Neutrophil (primary cell): ENCODE measurements at regions not wholly inside any gene's neighbourhood (a gene's known extent, or its start where the extent isn't known, plus 50 kb on each side); places are given as distances from the start of the nearest gene placed in this dataset.

Experiments used
- H3K27ac ChIP-seq: fragments of 200-600 bp; sonication (generic); 2 replicates; pipeline ENCODE4 v1.5.1; 2016; ENCODE audit warnings: mild to moderate bottlenecking, moderate library complexity
- H3K27me3 ChIP-seq: fragments of 200-600 bp; sonication (generic); 2 replicates; pipeline ENCODE4 v1.6.0; 2016; ENCODE audit warnings: mild to moderate bottlenecking
- H3K36me3 ChIP-seq: fragments of 200-600 bp; sonication (generic); 2 replicates; pipeline ENCODE4 v1.5.1; 2017
- H3K4me1 ChIP-seq, 2 experiments: fragments of 200-600 bp in 1 of 2; sonication (generic) in 1 of 2; 1 replicate in 1 of 2; 2 replicates in 1 of 2; pipeline versions ENCODE4 v1.5.1 to v1.6.1; 2013 to 2016; ENCODE audit warnings: low read depth in 1 of 2, low read length in 1 of 2, mild to moderate bottlenecking in 1 of 2, moderate library complexity in 1 of 2; ENCODE audit not compliant: control insufficient read depth in 1 of 2, insufficient read depth in 1 of 2
- H3K4me3 ChIP-seq, 2 experiments: fragments of 200-600 bp in 1 of 2; sonication (generic) in 1 of 2; 1 replicate in 1 of 2; 2 replicates in 1 of 2; pipeline ENCODE4 v1.5.1; 2013 to 2016; ENCODE audit warnings: low read depth in 1 of 2, low read length in 1 of 2, mild to moderate bottlenecking in 1 of 2, moderate library complexity in 1 of 2
- H3K9me3 ChIP-seq: fragments of 200-600 bp; sonication (generic); 2 replicates; pipeline ENCODE4 v1.5.1; 2016
- CTCF ChIP-seq: fragments of 200-600 bp; sonication (generic); IDR thresholded peaks from 2 replicates; pipeline ENCODE4 v1.5.1; 2016; ENCODE audit warnings: antibody characterized with exemption

- Histone ChIP-seq H3K9me3 (no peaks in the 10 kb centered on the region), H3K36me3 (no peaks in the 10 kb centered on the region), H3K4me3 (no peak overlapping the region), H3K27me3 (peaks cover 30% of the 10 kb centered on the region), H3K27ac (no peak overlapping the region), H3K4me1 (no peaks in the 10 kb centered on the region)
- no peak for TF ChIP-seq CTCF
Observed at GRCh38 chr14:76264384-76264783, 111.6 kb upstream of the ESRRB start.

- H3K4me1 ChIP-seq = no peaks in the 10 kb centered on the region
- no peak overlapping the region for H3K4me3 ChIP-seq
- no peak overlapping the region for H3K27ac ChIP-seq
- peaks cover 42% of the 10 kb centered on the region for H3K27me3 ChIP-seq
- no peaks in the 10 kb centered on the region for H3K36me3 ChIP-seq
- TF ChIP-seq CTCF = no peak
- no peaks in the 10 kb centered on the region for H3K9me3 ChIP-seq
Observed at GRCh38 chr14:76267322-76268046, 108.5 kb upstream of the ESRRB start.

GRCh38 chr14:76268047-76268431, 107.9 kb upstream of the ESRRB start:
- Histone ChIP-seq H3K4me1 (no peaks in the 10 kb centered on the region), H3K4me3 (no peak overlapping the region), H3K27me3 (peaks cover 39% of the 10 kb centered on the region), H3K27ac (no peak overlapping the region), H3K9me3 (no peaks in the 10 kb centered on the region), H3K36me3 (no peaks in the 10 kb centered on the region)
- no peak for TF ChIP-seq CTCF

- Histone ChIP-seq H3K4me3 (no peak overlapping the region), H3K27ac (no peak overlapping the region), H3K36me3 (no peaks in the 10 kb centered on the region), H3K4me1 (no peaks in the 10 kb centered on the region), H3K9me3 (no peaks in the 10 kb centered on the region), H3K27me3 (peaks cover 37% of the 10 kb centered on the region)
- TF ChIP-seq CTCF = no peak
Observed at GRCh38 chr14:76268700-76269099, 107.2 kb upstream of the ESRRB start.

GRCh38 chr14:76271041-76271755, 104.7 kb upstream of the ESRRB start:
- TF ChIP-seq CTCF = no peak
- no peaks in the 10 kb centered on the region for H3K4me1 ChIP-seq
- no peaks in the 10 kb centered on the region for H3K9me3 ChIP-seq
- peaks cover 37% of the 10 kb centered on the region for H3K27me3 ChIP-seq
- H3K4me3 ChIP-seq = no peak overlapping the region
- H3K36me3 ChIP-seq = no peaks in the 10 kb centered on the region
- H3K27ac ChIP-seq = no peak overlapping the region
